ENCODE measurements at regions not wholly inside any gene's neighbourhood (a gene's known extent, or its start where the extent isn't known, plus 50 kb on each side); places are given as distances from the start of the nearest gene placed in this dataset.

- Mint-ChIP-seq H3K36me3 (ENCODE audit: low read depth) (peaks cover 23% of the 10 kb centered on the region), H3K27me3 (ENCODE audit: low read depth, poor library complexity) (no peaks in the 10 kb centered on the region), H3K4me3 (no peak overlapping the region), H3K9me3 (peaks cover 33% of the 10 kb centered on the region), H3K27ac (no peak overlapping the region), H3K4me1 (peaks cover 18% of the 10 kb centered on the region)
- TF ChIP-seq CTCF (IDR thresholded peaks at IDR 0.05), result no peak
- DNase-seq, result no peak
Observed at GRCh38 chr5:130893006-130893405, 272.1 kb downstream of the HINT1 start.

- Mint-ChIP-seq H3K4me3 (no peak overlapping the region), H3K9me3 (peaks cover 16% of the 10 kb centered on the region), H3K36me3 (ENCODE audit: low read depth) (peaks cover 11% of the 10 kb centered on the region), H3K27ac (no peak overlapping the region), H3K27me3 (ENCODE audit: low read depth, poor library complexity) (no peaks in the 10 kb centered on the region), H3K4me1 (peaks cover 35% of the 10 kb centered on the region)
- DNase-seq, result no peak
- TF ChIP-seq CTCF (IDR thresholded peaks at IDR 0.05), result no peak
Observed at GRCh38 chr5:130890610-130891009, 274.4 kb downstream of the HINT1 start.

- Mint-ChIP-seq H3K27ac (peak overlapping the region; percentile 80), H3K4me3 (peak overlapping the region; percentile 1), H3K9me3 (no peaks in the 10 kb centered on the region), H3K4me1 (peaks cover 57% of the 10 kb centered on the region), H3K36me3 (ENCODE audit: low read depth) (no peaks in the 10 kb centered on the region), H3K27me3 (ENCODE audit: low read depth, poor library complexity) (no peaks in the 10 kb centered on the region)
- DNase-seq, result no peak
- no peak for TF ChIP-seq CTCF (IDR thresholded peaks at IDR 0.05)
Observed at GRCh38 chr5:130885691-130886090, 279.4 kb downstream of the HINT1 start.

GRCh38 chr5:130885027-130885426 lies 280.0 kb downstream of the HINT1 start:
- H3K9me3 Mint-ChIP-seq, result peaks cover 5% of the 10 kb centered on the region
- H3K4me1 Mint-ChIP-seq, result peaks cover 57% of the 10 kb centered on the region
- no peak overlapping the region for H3K4me3 Mint-ChIP-seq
- no peak for DNase-seq
- H3K36me3 Mint-ChIP-seq (ENCODE audit: low read depth), result peaks cover 3% of the 10 kb centered on the region
- H3K27ac Mint-ChIP-seq, result peak overlapping the region; percentile 80
- TF ChIP-seq CTCF (IDR thresholded peaks at IDR 0.05), result no peak
- H3K27me3 Mint-ChIP-seq (ENCODE audit: low read depth, poor library complexity), result no peaks in the 10 kb centered on the region

- Mint-ChIP-seq H3K9me3 (peaks cover 11% of the 10 kb centered on the region), H3K27ac (peak overlapping the region; percentile 80), H3K27me3 (ENCODE audit: low read depth, poor library complexity) (no peaks in the 10 kb centered on the region), H3K4me3 (no peak overlapping the region), H3K36me3 (ENCODE audit: low read depth) (peaks cover 5% of the 10 kb centered on the region), H3K4me1 (peaks cover 53% of the 10 kb centered on the region)
- no peak for DNase-seq
- TF ChIP-seq CTCF (IDR thresholded peaks at IDR 0.05), result no peak
Observed at GRCh38 chr5:130884023-130884422, 281.0 kb downstream of the HINT1 start.

- no peaks in the 10 kb centered on the region for H3K27me3 Mint-ChIP-seq (ENCODE audit: low read depth, poor library complexity)
- H3K27ac Mint-ChIP-seq, result no peak overlapping the region
- peaks cover 37% of the 10 kb centered on the region for H3K9me3 Mint-ChIP-seq
- H3K4me3 Mint-ChIP-seq, result no peak overlapping the region
- H3K36me3 Mint-ChIP-seq (ENCODE audit: low read depth), result peaks cover 5% of the 10 kb centered on the region
- no peaks in the 10 kb centered on the region for H3K4me1 Mint-ChIP-seq
- DNase-seq, result no peak
- TF ChIP-seq CTCF (IDR thresholded peaks at IDR 0.05), result no peak
Observed at GRCh38 chr5:130875656-130876055, 289.4 kb downstream of the HINT1 start.
